Mesothelial cell of epicardium (in vitro differentiated cells): ENCODE measurements at regions not wholly inside any gene's neighbourhood (a gene's known extent, or its start where the extent isn't known, plus 50 kb on each side); places are given as distances from the start of the nearest gene placed in this dataset.

ENCODE experiments used
- DNase-seq, 2 experiments: peaks; one replicate each; pipeline ENCODE4 v3.0.0; 2021; ENCODE audit warnings: low spot score in 2 of 2; ENCODE audit not compliant: unreplicated experiment in 2 of 2
- H3K27ac Mint-ChIP-seq: 2 replicates; pipeline ENCODE4 v1.8.0; 2021; ENCODE audit warnings: mixed read lengths
- H3K27me3 Mint-ChIP-seq: 2 replicates; pipeline ENCODE4 v1.8.0; 2021; ENCODE audit warnings: low read depth, mixed read lengths
- H3K36me3 Mint-ChIP-seq: 2 replicates; pipeline ENCODE4 v1.8.0; 2021; ENCODE audit warnings: mixed read lengths
- H3K4me1 Mint-ChIP-seq: 2 replicates; pipeline ENCODE4 v1.8.0; 2021; ENCODE audit warnings: mixed read lengths
- H3K4me3 Mint-ChIP-seq: 2 replicates; pipeline ENCODE4 v1.8.0; 2021; ENCODE audit warnings: mild to moderate bottlenecking, moderate library complexity, mixed read lengths
- H3K9me3 Mint-ChIP-seq: 2 replicates; pipeline ENCODE4 v1.8.0; 2021; ENCODE audit warnings: mixed read lengths
- TF ChIP-seq, protein P1 (sequence below): fragments of 200-600 bp; sonication (generic); IDR thresholded peaks from one replicate; pipeline ENCODE4 v1.5.0; 2021; ENCODE audit warnings: antibody characterized with exemption; ENCODE audit not compliant: unreplicated experiment

DNA sequence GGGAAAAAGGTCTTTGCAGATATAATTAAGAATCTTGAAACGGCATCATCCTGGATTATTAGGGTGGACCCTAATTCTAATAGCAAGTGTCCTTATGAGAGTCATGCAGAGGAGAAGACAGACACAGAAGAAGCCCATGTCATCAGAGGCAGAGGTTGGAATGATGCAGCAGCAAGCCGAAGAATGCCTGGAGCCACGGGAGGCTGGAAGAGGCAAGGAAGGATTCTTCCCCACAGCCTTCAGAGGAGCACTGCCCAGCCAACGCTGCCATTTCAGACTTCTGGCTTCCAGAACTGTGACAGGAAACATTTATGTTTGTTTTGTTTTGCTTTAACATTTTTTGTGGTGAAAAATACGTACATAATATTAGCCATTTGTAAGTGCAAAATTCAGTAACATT lies 72.3 kb downstream of the MCFD2 start:
- peaks cover 33% of the 10 kb centered on the region for H3K4me1 Mint-ChIP-seq
- peaks cover 5% of the 10 kb centered on the region for H3K27me3 Mint-ChIP-seq
- no peak overlapping the region for H3K4me3 Mint-ChIP-seq
- H3K9me3 Mint-ChIP-seq = no peaks in the 10 kb centered on the region
- no peaks in the 10 kb centered on the region for H3K36me3 Mint-ChIP-seq
- DNase-seq = no peak
- TF ChIP-seq, protein P1, sequence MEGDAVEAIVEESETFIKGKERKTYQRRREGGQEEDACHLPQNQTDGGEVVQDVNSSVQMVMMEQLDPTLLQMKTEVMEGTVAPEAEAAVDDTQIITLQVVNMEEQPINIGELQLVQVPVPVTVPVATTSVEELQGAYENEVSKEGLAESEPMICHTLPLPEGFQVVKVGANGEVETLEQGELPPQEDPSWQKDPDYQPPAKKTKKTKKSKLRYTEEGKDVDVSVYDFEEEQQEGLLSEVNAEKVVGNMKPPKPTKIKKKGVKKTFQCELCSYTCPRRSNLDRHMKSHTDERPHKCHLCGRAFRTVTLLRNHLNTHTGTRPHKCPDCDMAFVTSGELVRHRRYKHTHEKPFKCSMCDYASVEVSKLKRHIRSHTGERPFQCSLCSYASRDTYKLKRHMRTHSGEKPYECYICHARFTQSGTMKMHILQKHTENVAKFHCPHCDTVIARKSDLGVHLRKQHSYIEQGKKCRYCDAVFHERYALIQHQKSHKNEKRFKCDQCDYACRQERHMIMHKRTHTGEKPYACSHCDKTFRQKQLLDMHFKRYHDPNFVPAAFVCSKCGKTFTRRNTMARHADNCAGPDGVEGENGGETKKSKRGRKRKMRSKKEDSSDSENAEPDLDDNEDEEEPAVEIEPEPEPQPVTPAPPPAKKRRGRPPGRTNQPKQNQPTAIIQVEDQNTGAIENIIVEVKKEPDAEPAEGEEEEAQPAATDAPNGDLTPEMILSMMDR = no peak
- H3K27ac Mint-ChIP-seq = no peak overlapping the region

DNA sequence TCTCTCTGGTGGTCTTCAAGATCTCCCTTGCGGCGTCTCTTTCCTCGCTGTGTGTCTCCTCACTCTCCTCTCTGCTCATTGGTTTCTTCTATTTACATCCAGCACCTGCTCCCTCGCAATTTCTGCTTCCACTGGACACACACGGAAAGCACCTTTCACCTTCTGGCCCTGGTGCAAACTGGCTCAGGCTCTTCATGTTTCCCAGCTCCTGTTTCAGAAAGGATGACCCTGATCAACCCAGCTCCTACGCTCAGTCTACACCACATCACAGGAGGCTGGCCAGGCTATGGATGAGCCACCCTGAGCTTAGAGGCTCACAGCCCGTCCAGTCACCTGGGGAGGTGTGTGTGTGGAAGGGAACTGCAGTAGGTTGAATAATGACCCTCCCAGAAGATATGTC lies 72.7 kb downstream of the MCFD2 start:
- H3K9me3 Mint-ChIP-seq = no peaks in the 10 kb centered on the region
- no peak for DNase-seq
- H3K27me3 Mint-ChIP-seq = peaks cover 5% of the 10 kb centered on the region
- no peak overlapping the region for H3K27ac Mint-ChIP-seq
- peaks cover 29% of the 10 kb centered on the region for H3K4me1 Mint-ChIP-seq
- TF ChIP-seq, protein P1 = no peak
- H3K4me3 Mint-ChIP-seq = no peak overlapping the region
- H3K36me3 Mint-ChIP-seq = no peaks in the 10 kb centered on the region

DNA sequence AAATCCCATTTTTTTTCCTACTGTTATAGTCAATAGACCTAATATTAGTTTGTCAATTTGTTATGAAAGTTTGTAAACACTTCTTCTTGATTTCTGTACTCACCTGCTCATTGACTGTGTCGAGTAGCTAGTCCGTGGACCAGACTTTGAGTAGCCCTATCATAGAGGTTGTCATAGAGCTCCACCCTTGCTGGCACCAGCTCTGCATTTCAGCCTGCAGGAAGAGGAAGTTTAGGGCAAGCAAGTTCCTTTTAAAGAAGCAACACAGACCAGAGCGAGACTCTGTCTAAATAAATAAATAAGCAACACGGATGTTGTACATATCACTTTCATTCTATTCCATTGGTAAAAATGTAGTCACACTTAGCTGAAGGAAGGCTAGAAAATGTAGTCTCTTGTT lies 74.0 kb downstream of the MCFD2 start:
- Mint-ChIP-seq H3K4me1 (peaks cover 16% of the 10 kb centered on the region), H3K27ac (no peak overlapping the region), H3K4me3 (no peak overlapping the region)

DNA sequence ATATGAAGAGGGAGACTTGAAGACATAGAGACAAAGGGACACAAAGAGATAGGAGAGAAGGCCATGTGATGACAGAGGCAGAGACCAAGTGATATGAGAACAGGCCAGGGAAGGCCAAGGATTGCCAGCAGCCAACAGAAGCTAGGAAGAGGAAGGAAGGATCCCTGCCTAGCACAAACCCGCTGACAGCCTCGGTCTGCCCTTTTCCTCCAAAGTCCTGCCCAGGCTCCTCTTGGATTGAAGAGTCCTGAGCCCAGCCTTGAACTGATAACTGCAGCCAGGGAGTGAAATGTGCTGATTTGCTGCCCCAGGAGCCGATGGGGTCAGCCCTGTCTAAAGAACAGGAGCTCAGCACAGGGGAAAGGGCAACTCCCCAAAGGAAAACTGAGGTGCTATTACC lies 76.6 kb downstream of the MCFD2 start:
- Mint-ChIP-seq H3K4me3 (no peak overlapping the region), H3K4me1 (no peaks in the 10 kb centered on the region), H3K36me3 (no peaks in the 10 kb centered on the region), H3K9me3 (no peaks in the 10 kb centered on the region), H3K27me3 (peaks cover 5% of the 10 kb centered on the region), H3K27ac (no peak overlapping the region)
- TF ChIP-seq, protein P1 = no peak
- no peak for DNase-seq

More for the DNA sequence above, 74.0 kb downstream of the MCFD2 start:
- no peaks in the 10 kb centered on the region for H3K36me3 Mint-ChIP-seq
- no peak for DNase-seq
- H3K9me3 Mint-ChIP-seq = no peaks in the 10 kb centered on the region
- TF ChIP-seq, protein P1 = no peak
- H3K27me3 Mint-ChIP-seq = peaks cover 5% of the 10 kb centered on the region

DNA sequence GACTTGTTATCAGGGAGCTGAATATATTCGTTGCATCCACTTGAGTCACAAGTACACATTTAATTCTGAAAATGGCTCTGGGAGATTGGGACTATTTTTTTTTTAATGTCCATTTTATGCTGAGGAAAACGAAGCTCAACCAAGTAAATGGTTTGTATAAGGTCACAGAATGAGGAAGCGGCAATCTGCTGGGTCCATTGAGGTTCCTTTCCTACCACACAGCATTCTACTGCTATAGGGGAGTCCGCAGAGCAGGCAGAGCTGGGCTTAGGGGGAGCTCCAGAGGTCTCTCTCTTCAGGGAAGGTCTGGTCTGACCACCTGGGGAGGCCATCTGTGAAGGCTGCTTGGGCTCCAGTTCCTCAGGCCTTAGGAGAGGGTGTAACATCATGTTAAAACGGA lies 77.9 kb downstream of the MCFD2 start:
- Mint-ChIP-seq H3K4me3 (no peak overlapping the region), H3K36me3 (no peaks in the 10 kb centered on the region), H3K9me3 (no peaks in the 10 kb centered on the region), H3K4me1 (no peaks in the 10 kb centered on the region), H3K27me3 (peaks cover 5% of the 10 kb centered on the region), H3K27ac (no peak overlapping the region)
- DNase-seq = no peak
- TF ChIP-seq, protein P1 = no peak

DNA sequence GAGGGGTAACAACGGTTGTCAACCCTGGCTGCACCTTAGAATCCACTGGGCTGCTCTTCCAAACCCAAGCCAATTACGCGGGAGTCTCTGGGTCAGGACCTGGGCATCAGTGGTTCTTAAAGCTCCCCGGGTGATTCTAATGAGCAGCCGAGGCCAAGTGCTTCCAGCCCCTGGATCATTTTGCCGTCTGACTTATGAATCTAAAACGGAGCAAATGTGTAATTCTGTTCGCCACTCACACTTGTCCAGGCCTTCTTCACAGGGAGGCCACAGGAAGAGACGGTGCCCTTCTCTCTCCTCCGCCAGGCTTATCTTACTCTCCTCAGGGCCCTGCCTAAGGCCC lies 78.5 kb downstream of the MCFD2 start:
- Mint-ChIP-seq H3K4me1 (no peaks in the 10 kb centered on the region), H3K27ac (no peak overlapping the region), H3K36me3 (no peaks in the 10 kb centered on the region), H3K9me3 (no peaks in the 10 kb centered on the region), H3K4me3 (no peak overlapping the region), H3K27me3 (peaks cover 5% of the 10 kb centered on the region)
- no peak for DNase-seq
- TF ChIP-seq, protein P1 = no peak
